ENCODE measurements at regions not wholly inside any gene's neighbourhood (a gene's known extent, or its start where the extent isn't known, plus 50 kb on each side); places are given as distances from the start of the nearest gene placed in this dataset.

DNA sequence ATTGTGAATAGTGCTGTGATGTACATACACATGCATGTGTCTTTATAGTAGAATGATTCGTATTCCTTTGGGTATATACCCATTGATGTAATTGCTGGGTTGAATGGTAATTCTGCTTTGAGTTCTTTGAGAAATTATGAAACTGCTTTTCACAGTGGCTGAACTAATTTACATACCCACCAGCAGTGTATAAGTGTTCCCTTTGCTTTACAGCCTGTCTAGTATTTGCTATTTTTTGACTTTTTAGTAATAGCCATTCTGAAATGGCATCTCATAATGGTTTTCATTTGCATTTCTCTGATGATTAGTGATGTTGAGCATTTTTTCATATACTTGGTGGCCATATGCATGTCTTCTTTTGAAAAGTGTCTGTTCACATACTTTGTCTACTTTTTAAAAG is 54.5 kb upstream of the FAM78B start:
- TF ChIP-seq EZH2 (IDR thresholded peaks at IDR 0.05; ENCODE audit: insufficient read depth, poor library complexity, severe bottlenecking) (no peak), EZH2phosphoT487 (IDR thresholded peaks at IDR 0.05; ENCODE audit: insufficient read depth, low read depth) (no peak)

Measured in GM23248 (cell line).